ENCODE measurements at regions not wholly inside any gene's neighbourhood (a gene's known extent, or its start where the extent isn't known, plus 50 kb on each side); places are given as distances from the start of the nearest gene placed in this dataset.

DNA sequence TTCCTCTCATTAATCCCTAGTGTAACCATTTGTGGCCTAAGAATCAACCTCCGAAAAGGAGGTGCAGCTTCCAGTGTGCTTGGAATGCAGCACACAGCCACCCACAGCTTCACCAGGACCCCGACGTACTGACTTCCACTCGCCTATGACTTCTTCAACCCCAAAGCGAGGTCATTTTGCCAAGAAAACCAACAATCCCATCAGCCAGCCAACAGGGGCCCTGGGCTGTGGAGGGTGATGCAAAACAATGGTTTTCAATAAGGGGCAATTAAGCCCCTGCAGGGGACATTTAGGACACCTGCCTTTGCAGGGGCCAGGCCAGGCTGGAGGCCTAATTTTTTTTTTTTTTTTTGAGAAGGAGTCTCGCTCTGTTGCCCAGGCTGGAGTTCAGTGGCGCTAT is 158.1 kb upstream of the SKOR2 start:
- no peak for TF ChIP-seq ZNF383 (CRISPR knock-in tag; IDR thresholded peaks at IDR 0.05; ENCODE audit: borderline replicate concordance)
- TF ChIP-seq SMAD3 (CRISPR knock-in tag; IDR thresholded peaks at IDR 0.05) = no peak
- TF ChIP-seq, protein P1, sequence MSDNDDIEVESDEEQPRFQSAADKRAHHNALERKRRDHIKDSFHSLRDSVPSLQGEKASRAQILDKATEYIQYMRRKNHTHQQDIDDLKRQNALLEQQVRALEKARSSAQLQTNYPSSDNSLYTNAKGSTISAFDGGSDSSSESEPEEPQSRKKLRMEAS (IDR thresholded peaks at IDR 0.05) = no peak
- TF ChIP-seq, protein P2, sequence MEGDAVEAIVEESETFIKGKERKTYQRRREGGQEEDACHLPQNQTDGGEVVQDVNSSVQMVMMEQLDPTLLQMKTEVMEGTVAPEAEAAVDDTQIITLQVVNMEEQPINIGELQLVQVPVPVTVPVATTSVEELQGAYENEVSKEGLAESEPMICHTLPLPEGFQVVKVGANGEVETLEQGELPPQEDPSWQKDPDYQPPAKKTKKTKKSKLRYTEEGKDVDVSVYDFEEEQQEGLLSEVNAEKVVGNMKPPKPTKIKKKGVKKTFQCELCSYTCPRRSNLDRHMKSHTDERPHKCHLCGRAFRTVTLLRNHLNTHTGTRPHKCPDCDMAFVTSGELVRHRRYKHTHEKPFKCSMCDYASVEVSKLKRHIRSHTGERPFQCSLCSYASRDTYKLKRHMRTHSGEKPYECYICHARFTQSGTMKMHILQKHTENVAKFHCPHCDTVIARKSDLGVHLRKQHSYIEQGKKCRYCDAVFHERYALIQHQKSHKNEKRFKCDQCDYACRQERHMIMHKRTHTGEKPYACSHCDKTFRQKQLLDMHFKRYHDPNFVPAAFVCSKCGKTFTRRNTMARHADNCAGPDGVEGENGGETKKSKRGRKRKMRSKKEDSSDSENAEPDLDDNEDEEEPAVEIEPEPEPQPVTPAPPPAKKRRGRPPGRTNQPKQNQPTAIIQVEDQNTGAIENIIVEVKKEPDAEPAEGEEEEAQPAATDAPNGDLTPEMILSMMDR (CRISPR knock-in tag; IDR thresholded peaks at IDR 0.05) = no peak
- TF ChIP-seq ZSCAN21 (CRISPR knock-in tag; IDR thresholded peaks at IDR 0.05; ENCODE audit: borderline replicate concordance) = no peak
- TF ChIP-seq, protein P3, sequence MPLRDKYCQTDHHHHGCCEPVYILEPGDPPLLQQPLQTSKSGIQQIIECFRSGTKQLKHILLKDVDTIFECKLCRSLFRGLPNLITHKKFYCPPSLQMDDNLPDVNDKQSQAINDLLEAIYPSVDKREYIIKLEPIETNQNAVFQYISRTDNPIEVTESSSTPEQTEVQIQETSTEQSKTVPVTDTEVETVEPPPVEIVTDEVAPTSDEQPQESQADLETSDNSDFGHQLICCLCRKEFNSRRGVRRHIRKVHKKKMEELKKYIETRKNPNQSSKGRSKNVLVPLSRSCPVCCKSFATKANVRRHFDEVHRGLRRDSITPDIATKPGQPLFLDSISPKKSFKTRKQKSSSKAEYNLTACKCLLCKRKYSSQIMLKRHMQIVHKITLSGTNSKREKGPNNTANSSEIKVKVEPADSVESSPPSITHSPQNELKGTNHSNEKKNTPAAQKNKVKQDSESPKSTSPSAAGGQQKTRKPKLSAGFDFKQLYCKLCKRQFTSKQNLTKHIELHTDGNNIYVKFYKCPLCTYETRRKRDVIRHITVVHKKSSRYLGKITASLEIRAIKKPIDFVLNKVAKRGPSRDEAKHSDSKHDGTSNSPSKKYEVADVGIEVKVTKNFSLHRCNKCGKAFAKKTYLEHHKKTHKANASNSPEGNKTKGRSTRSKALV (CRISPR knock-in tag; IDR thresholded peaks at IDR 0.05) = no peak
- TF ChIP-seq MAFK (conservative IDR thresholded peaks at IDR 0.05 in 1 of 2, IDR thresholded peaks at IDR 0.05 in 1 of 2; ENCODE audit: low read length in 2 of 2) = no peak
- no peak for TF ChIP-seq DNMT1 (CRISPR knock-in tag; IDR thresholded peaks at IDR 0.05)
- TF ChIP-seq ZNF607 (CRISPR knock-in tag; IDR thresholded peaks at IDR 0.05; ENCODE audit: borderline replicate concordance) = no peak
- no peak for TF ChIP-seq POLR2AphosphoS5 (IDR thresholded peaks at IDR 0.05; ENCODE audit: low read depth, low read length)
